ENCODE measurements at regions not wholly inside any gene's neighbourhood (a gene's known extent, or its start where the extent isn't known, plus 50 kb on each side); places are given as distances from the start of the nearest gene placed in this dataset.

- TF ChIP-seq POLR2A (IDR thresholded peaks at IDR 0.05; ENCODE audit: low read depth) (no peak), CTCF (IDR thresholded peaks at IDR 0.05) (no peak), POLR2AphosphoS5 (IDR thresholded peaks at IDR 0.05) (no peak)
These were observed 83.2 kb downstream of the CEBPB start for GRCh38 chr20:50273601-50274491.

Data from esophagus muscularis mucosa (tissue), 3 donors.